DMS153 treated with DMSO at 0.1 percent for 48 hours (cell line): ENCODE measurements at regions not wholly inside any gene's neighbourhood (a gene's known extent, or its start where the extent isn't known, plus 50 kb on each side); places are given as distances from the start of the nearest gene placed in this dataset.
A peak's percentile ranks its signal among the peaks of the same experiment; 100 is the strongest.
"Not testable (repeated sequence)": the region's sequence is repeated elsewhere in the genome, so short reads cannot be mapped to it uniquely, and the experiment has no call there.

Experiments
- DNase-seq: peaks from one replicate; lab custom pipeline; 2025; ENCODE audit not compliant: unreplicated experiment; lab: John Stamatoyannopoulos, UW

- no peak for DNase-seq
These were observed 843.0 kb downstream of the PCDH17 start for GRCh38 chr13:58474581-58474980.

GRCh38 chr13:58476206-58476918, 844.8 kb downstream of the PCDH17 start:
- peak; percentile 15 for DNase-seq

- no peak for DNase-seq
These were observed 847.3 kb downstream of the PCDH17 start for GRCh38 chr13:58478858-58479257.

GRCh38 chr13:58480061-58480460, 848.5 kb downstream of the PCDH17 start:
- no peak for DNase-seq

- DNase-seq: no peak
These were observed 856.7 kb downstream of the PCDH17 start for GRCh38 chr13:58488251-58488650.

- no peak for DNase-seq
These were observed 864.1 kb downstream of the PCDH17 start for GRCh38 chr13:58495668-58496067.

- no peak for DNase-seq
These were observed 869.4 kb downstream of the PCDH17 start for GRCh38 chr13:58500938-58501337.

- not testable (repeated sequence) for DNase-seq
These were observed 872.7 kb downstream of the PCDH17 start for GRCh38 chr13:58504202-58504700.

GRCh38 chr13:58505262-58505920, 873.8 kb downstream of the PCDH17 start:
- DNase-seq: not testable (repeated sequence)

- DNase-seq: no peak
These were observed 896.8 kb downstream of the PCDH17 start for GRCh38 chr13:58528351-58528750.

- DNase-seq: no peak
These were observed 900.1 kb downstream of the PCDH17 start for GRCh38 chr13:58531614-58532013.

GRCh38 chr13:58542530-58542929, 911.0 kb downstream of the PCDH17 start:
- no peak for DNase-seq

GRCh38 chr13:58547419-58547818, 915.9 kb downstream of the PCDH17 start:
- DNase-seq: no peak

GRCh38 chr13:58566176-58566575, 934.6 kb downstream of the PCDH17 start:
- DNase-seq: no peak

- DNase-seq: no peak
These were observed 942.2 kb downstream of the PCDH17 start for GRCh38 chr13:58573743-58574142.

- DNase-seq: no peak
These were observed 943.2 kb downstream of the PCDH17 start for GRCh38 chr13:58574791-58575190.

- no peak for DNase-seq
These were observed 947.9 kb downstream of the PCDH17 start for GRCh38 chr13:58579468-58579867.

GRCh38 chr13:58583966-58584365, 952.4 kb downstream of the PCDH17 start:
- DNase-seq: no peak

- DNase-seq: no peak
These were observed 953.1 kb downstream of the PCDH17 start for GRCh38 chr13:58584610-58585009.

GRCh38 chr13:58587183-58587582, 955.6 kb downstream of the PCDH17 start:
- DNase-seq: no peak

GRCh38 chr13:58592052-58592451, 960.5 kb downstream of the PCDH17 start:
- DNase-seq: no peak

GRCh38 chr13:58592786-58593185, 961.2 kb downstream of the PCDH17 start:
- DNase-seq: no peak
